ENCODE measurements at regions not wholly inside any gene's neighbourhood (a gene's known extent, or its start where the extent isn't known, plus 50 kb on each side); places are given as distances from the start of the nearest gene placed in this dataset.
A peak's percentile ranks its signal among the peaks of the same experiment; 100 is the strongest.
"Not testable (repeated sequence)": the region's sequence is repeated elsewhere in the genome, so short reads cannot be mapped to it uniquely, and the experiment has no call there.

DNA sequence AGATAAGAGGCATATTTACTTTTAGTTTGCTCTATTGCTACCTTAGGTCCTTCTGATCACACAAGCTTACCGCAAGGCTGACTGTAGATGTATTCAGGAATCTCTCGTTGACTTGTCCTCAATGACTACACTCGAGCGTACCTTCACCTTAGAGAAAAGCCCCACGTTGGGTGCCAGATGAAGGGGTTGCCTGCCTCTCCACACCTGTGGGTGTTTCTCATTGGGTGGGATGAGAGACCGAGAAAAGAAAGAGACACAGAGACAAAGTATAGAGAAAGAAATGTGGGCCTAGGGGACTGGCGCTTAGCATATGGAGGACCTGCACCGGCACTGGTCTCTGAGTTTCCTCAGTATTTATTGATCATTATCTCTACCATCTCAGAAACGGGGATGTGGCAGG is 51.8 kb downstream of the ASCL4 start:
- no peak for DNase-seq (ENCODE audit: low spot score)

DNA sequence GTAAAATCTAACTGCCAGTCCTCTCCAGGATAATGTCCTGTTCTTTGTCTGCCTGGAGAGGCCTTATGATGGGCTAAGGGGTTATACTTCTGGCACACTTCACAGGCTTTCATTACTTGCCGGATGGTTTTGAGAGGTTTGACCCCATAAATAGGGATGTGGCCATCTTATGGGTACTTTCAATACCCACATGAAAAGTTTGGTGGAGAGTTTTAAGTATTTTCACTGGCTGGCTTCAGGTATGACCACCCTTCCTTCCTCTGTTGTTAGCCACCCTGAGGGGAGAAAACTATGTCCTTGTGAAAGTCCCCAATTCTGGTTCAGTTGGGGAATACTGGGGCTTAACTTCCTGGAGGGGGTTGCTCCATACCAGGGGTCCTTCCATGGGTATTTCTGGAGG is 54.8 kb downstream of the ASCL4 start:
- DNase-seq (ENCODE audit: low spot score) = no peak

DNA sequence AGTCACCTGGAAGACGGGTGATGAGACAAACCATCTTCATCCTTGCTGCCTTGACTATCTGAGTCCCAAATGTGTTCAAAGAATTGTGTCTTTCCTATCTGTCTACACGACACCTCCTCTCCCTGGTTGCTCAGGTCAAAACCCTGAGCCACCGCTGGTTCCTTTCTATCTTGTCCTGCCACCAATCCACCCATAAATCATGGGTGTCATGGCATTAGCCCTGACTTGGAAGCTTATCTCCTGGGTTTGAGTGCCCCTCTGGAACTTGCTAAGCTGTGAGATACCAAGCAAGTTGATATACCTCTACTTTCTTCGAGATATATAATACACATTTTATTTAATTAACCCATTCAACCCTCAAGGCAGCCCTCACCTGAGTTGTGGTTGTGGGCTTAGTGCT is 57.9 kb downstream of the ASCL4 start:
- no peak for DNase-seq (ENCODE audit: low spot score)

DNA sequence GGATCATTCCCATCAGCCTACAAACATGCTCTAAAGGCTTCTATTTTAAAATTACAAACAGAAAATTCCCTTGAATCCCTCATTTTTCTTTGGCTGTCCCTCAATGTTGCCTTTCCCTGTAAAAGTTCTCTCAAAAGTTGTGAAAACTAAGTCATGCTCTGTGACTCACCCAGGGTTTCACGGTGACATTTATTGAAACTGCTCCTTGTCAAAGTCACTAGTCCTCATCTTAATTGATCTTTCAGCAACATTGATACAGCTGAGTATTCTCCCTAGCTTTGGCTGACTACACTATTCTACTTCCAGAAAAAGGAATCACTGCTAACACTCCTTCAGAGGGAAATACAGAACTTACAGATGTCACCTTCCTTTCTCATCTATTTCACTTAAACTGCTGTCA is 65.7 kb downstream of the ASCL4 start:
- no peak for DNase-seq (ENCODE audit: low spot score)

DNA sequence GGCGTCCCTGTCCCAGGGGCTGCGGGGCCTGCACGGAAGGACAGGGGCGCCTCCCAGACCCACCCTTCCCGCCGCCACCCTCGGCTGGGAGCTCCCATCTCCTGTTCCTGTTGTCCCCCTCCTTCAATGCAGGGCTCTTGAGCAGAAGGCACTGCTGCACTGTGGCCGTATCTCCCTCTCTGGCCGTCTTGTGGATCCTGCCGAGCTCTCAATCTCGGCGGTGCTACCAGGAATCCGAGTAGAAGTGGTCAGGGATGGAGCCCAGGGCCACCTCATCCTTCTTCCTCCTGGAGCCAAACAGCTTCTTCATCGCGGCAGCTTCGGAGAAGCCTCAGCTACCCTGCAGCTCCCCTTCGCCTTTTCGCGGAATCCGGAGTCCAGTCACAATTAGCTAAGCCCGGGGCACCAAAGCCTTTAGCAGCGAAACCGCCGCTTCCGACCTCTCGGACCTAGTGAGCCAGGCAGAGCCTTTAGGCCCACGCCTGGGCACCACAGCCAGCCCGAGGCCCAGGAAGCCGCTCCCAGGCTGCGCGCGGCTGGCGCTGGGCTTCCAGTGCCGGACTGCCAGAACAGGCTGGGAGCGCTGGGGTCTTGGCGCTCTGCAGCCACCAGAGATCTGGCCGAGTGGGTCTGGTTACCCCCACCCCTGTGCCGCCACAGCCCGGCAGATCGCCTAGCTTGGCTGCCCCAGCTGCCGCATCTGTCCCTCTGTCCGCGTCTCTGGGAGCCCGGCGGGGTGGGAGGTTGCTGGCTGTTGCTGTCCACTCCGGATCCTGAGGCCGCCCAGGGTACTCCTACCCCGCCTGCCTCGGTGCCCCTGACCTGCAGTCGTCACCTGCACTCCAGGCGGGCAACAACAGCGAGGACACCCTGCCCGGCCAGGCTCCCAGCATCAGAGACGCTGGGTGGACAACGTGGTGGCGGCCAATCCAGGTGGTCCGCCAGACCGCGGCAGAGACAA is 69.1 kb downstream of the ASCL4 start:
- no peak for DNase-seq (ENCODE audit: low spot score)

DNA sequence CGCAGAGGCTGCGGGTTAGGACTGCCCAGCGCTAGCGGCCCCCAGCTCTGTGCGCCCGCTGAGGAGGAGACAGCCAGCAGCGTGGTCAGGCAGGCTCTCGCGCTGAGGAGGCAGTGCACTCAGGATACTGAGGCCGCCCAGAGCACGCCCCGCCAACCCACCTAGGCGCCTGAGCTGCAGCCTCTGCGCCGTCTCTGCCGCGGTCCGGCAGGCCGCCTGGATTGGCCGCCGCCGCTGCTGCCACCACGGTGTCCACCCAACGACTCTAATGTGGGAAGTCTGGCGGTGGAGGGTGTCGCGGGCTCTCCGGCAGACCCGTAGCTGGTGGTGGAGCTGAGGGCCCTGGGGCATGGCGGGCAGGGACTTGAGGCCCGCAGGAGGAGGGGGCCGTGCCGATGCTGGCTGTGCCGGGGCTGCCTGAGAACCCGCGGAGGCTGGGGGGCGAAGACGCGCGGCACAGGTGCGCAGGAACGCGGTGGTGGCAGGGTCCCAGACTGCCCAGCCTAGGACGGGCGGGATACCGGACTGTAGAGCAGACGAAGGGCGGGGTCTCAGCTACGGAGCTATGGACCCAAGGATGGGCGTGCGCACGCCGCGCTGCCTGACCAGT is 69.9 kb downstream of the ASCL4 start:
- no peak for DNase-seq (ENCODE audit: low spot score)

DNA sequence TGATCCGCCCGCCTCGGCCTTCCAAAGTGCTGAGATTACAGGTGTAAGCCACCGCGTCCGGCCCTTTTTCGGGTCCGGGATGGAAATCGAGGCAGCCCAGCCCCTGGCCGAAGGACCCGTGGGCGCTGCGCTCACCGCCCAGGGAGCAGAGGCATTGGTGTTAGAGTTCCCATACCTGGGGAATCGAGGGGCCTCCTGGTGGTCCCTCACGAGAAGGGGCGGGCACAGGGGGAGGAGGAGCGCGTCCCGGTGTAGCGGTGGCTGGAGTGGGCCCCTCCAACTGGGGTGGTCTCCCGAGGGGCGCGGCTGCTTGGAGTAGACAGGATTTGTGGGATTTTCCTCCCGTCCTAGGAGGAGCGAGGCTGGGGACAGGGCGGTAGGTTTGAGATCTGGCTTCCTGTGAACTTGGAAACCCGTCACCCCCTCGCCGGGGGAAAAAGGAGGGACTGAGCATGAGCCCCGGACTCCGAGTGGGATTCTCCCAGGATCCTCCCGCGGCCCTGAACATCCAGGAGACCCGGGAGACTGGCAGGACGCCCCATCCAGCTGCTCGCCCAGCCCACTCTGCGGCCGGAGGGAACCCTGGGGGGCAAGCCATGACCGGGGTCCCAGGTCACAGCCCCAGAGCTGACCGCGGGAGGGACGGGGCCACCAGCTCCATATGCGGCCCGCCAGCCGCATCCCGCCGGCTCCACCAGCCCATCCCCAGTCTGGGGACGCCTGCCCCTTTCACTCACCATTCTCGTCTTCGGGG is 70.9 kb downstream of the ASCL4 start:
- DNase-seq (ENCODE audit: low spot score) = no peak

DNA sequence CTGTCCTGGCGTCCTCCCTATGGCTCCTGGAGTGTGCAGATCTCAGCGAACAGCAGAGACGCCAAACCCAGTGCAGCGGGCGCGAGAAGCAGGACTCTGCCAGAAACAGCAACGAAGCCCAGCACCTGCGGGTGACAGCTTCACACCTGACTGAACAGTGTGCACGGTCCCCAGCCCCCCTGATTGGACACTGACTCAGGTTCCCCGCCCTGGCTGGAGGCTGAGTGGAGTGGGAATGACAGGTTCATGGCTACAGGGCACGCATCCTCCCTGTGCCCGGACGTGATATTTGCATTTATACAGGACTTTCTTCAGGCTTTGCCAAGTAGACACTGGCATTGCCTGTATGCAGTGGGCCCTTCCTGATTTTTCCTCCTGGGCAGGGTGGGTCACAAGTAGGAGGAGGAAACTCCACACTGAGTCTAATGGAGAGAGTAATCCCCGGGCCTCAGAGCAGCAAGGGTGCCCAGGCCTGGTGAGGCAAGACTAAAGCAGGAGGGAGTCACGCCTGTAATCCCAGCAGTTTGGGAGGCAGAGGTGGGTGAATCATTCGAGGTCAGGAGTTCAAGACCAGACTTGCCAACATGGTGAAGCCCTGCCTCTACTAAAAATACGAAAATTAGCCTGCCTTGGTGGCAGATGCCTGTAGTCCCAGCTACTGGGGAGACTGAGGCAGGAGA is 71.6 kb downstream of the ASCL4 start:
- DNase-seq (ENCODE audit: low spot score) = no peak

DNA sequence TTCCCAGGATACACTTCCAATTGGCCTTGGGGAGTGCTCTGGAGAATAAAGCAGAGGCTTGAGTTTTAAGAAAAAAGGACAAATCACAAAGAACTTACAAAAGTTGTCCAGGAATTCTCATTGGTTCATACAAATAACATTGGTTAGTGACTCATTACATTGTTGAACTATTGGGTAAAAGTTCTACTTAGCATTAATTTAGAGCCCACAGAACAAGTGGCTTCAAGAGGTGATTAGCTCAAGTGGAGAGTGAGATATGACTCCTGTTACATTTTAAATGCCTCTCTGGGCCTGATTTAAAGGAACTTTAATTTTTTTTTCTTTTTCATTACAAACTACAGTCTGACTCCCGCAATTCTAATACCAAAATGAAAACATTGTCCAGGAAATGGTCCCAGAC is 72.9 kb downstream of the ASCL4 start:
- no peak for DNase-seq (ENCODE audit: low spot score)

DNA sequence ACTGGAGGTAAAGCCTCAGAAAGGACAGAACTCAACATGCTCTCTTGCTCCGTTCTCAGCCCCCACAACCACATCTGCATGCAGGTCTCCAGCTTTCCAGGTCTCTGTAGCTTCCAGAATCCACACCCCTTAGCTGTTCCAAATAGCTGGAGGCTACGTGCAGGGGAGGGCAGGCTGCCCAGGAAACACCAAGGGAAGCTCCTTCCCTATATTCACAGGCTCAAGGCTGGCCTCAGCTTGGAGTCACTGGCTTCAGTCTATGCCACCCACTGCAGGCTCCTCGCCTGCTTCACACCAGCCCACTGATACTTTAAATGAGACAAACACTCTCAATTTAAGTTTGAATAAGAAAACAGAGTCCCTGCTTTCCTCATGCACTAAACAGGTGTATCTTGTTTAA is 73.3 kb downstream of the ASCL4 start:
- no peak for DNase-seq (ENCODE audit: low spot score)

DNA sequence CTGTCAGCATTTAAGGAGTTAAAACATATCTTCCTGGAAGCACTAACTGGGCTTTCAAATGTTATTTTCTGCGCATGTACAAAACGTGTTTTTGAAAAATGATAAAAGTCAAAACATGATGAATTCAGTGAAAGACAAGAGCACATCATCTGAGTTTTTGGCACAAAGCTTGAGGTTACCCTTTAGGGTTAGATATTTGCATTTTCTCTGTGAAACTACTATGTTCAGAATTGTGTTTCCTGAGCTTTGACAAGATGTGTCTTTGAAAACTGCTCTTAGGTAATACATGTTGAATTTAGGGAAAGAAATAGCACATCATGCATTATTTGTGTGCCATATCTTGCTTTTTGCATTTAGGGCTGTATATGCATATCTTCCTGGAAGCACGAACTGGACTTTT is 79.0 kb downstream of the ASCL4 start:
- DNase-seq (ENCODE audit: low spot score) = no peak

DNA sequence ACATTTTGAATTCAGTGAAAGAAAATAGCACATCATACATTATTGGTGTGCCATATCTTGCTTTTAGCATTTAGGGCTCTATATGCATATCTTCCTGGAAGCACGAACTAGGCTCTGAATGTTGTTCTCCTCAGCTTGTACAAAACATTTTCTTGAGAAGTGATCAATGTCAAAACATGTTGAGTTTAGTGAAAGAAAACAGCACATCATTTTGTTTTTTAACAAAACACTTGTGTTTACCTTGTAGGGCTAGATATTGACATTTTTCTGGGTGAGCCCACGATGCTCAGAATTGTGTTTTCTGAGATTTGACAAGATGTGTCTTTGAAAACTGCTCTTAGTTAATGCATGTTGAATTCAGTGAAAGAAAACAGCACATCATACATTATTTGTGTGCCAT is 81.0 kb downstream of the ASCL4 start:
- DNase-seq (ENCODE audit: low spot score) = no peak

DNA sequence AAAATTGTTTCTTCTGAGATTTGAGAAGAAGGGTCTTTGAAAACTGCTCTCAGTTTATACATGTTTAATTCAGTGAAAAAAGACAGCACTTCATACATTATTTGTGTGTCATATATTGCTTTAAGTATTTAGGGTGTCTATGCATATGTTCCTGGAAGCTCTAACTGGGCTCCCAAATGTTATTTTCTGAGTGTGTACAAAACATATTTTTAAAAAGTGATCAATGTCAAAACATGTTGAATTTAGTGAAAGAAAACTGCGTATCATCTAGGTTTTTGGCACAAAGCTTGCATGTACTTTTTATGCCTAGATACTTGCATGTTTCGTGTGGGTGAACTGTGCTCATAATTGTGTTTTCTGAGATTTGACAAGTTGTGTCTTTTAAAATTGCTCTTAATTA is 81.6 kb downstream of the ASCL4 start:
- no peak for DNase-seq (ENCODE audit: low spot score)

DNA sequence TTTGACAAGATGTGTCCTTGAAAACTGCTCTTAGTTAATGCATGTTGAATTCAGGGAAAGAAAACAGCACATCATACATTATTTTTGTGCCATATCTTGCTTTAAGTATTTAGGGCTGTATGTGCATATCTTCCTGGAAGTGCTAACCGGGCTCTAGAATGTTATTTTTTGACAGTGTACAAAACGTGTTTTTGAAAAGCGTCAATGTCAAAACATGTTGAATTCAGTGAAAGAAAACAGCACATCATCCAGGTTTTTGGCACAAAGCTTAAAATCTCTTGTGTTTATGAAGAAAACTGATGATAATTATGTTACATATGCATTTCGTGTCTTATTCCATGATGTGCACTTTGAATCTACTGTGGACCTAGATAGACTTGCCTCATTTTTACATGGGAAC is 82.7 kb downstream of the ASCL4 start:
- no peak for DNase-seq (ENCODE audit: low spot score)

DNA sequence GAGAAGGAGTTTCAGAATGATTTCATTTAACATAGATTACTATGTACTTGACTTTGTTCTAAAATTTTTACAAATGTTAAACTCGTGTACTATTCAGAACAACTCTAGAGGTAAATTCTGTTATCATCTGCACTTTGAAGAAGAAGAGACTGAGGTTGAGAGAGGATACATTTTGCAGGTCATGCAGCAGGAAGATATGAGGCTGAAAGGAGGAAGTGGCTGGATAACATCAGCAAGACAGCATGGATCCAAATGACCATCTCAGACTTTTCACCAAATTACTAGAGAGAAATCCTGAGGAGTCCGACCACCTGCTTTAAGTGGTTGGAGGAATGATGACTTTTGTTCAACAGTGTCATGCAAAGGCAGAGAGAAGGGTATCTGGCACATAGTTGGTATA is 84.9 kb downstream of the ASCL4 start:
- DNase-seq (ENCODE audit: low spot score) = no peak

DNA sequence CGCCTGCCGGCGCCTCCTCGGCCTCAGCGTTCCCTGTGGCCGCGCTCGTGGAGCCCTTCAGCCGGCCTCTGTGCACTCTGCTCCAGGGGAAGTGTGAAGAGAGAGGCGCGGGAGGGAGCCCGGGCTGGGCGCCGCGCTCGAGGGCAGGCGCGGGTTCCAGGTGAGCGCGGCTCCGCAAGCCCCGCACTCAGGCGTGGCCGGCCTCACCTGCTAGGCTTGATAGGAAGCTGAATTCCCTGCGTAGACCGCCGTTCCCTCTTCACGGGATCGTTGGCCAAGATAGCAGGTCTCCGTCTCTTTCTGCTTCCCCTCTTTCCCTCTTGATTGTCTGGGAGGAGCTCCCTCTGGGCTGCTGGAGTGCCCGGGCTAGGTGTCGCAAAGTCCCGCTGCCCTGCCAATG is 89.7 kb downstream of the ASCL4 start:
- DNase-seq (ENCODE audit: low spot score) = no peak

DNA sequence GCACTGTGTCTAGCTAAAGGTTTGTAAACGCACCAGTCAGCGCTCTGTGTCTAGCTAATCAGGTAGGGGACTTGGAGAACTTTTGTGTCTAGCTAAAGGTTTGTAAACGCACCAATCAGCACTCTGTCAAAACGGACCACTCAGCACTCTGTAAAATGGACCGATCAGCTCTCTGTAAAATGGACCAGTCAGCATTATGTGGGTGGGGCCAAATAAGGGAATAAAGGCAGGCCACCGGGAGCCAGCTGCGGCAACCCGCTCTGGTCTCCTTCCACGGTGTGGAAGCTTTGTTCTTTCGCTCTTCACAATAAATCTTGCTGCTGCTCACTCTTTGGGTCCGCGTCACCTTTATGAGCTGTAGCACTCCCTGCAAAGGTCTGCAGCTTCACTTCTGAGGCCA is 90.2 kb downstream of the ASCL4 start:
- DNase-seq (ENCODE audit: low spot score) = not testable (repeated sequence)

DNA sequence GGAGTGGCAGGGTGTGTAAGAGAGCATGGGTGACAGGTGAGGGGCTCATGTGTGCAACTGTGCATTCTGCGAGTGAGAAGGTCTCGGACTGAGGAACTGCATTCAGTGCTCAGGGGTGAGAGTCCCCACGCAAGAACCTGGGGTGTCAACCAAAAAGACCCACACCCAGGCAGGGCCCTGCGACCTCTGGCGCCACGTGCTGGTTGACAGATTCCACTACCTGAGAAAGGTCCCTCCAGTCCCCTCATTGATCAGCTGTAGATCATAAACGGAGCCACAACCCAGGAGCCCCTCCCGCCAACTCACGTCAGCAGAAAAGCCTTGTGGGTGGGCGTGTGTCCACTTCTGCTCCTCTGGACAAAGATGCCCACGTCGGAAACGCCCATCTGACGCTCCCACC is 98.7 kb downstream of the ASCL4 start:
- no peak for DNase-seq (ENCODE audit: low spot score)

DNA sequence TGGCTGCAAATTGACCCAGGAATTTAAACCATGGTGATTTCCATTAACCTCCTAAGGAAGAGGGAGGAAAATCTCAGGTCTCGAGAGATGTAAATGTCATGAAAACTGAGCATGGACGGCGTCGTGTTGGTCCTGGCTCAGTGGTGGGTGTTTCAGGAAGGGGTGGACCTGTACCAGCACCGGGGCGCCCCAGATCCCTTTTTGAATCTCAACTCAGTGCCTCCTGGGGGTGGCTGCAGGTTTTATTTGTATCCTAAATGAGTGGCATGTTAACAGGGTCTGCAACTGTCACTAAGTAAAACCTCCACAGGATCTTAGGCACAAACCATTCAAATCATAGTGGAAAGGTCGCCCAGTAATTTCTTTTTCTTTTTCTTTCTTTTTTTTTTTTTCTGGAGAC is 101.3 kb downstream of the ASCL4 start:
- DNase-seq (ENCODE audit: low spot score) = no peak

DNA sequence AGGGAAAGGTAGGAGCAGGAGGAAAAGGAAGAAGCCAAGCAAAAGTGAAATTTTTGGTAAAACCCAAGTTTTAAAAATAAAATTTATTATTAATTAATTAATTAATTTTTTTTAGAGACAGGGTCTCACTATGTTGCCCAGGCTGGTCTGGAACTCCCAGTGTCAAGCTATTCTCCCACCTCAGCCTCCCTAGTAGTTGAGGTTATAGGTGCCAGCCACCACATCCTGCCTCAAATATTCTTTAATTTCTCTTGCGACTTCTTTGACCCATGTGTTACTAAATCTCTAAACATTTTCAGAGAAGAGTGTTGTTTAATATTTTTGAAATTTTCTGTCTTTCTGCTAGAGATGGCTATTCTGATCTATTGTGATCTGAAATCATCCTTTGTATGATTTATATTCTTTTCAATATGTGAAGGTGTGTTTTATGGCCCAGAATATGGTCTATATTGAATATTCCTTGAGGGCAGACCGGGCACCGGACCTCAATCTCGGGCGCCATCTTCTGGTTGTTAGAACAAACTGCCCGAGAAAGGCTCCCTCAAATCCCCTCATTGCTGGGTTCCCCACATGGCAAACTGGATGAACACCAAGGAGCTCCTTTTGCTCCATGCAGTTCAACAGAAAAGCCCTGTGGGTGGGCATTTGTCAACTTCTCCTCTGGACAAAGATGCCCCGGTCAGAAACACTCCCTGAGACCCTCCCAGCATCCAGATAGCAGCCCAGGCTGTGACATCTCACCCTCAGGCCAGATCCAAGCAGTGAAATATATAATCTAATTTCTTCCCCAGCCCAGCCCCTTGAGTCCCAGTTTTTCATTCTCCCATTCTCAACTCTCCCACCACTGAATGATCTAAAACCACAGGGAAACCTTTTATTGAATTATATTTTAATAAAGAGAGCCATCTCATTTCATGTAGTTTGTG is 110.5 kb downstream of the ASCL4 start:
- peak; percentile 58 for DNase-seq (ENCODE audit: low spot score)

DNA sequence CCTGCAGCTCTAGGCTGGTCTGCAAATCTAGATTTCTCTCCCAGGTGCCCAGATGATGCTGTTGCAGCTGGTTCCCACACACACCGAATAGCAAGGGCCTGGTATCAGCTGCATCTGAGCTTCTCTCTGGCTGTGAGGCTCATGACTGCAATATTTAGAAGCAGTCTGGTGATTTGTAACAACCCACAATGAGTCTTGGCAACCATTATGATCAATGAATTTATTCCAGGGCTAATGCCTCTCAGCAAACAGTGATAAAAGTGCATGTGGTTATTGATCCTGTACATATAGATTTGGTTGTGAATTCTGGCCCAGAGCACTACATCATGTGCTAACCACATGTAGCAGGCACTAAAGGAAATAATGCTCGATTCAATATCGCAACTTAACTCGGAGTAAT is 114.3 kb downstream of the ASCL4 start:
- DNase-seq (ENCODE audit: low spot score) = no peak
